ENCODE measurements at regions not wholly inside any gene's neighbourhood (a gene's known extent, or its start where the extent isn't known, plus 50 kb on each side); places are given as distances from the start of the nearest gene placed in this dataset.

DNA sequence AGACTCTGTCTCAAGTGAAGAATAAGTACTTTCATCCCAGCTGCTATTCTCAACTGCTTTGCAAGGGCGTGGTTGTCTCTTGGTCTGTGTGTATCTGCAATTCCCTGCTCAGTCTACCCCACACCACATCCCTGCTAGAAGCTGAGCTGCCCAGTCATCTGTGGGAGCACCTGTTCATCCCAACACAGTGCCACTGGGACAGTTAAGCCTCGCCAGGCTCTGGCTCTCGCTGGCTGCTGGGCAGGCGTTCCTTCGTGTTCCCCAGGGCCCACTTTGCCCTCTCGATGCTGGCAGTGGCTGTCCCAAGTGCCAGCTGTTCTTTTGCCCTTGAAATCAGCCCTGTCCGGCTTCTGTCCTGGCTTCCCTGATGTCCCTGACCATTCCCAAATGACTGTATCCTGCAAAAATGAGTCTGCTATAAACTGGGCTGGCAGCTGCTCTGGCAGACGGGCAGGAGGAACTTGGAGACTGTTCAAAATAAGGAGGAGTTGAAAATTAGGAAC lies 91.6 kb upstream of the KLHL25 start:
- no peak for TF ChIP-seq EZH2 (IDR thresholded peaks at IDR 0.05)
- TF ChIP-seq POLR2AphosphoS5 (IDR thresholded peaks at IDR 0.05; ENCODE audit: borderline replicate concordance, low read depth, low read length) = no peak

Data from SK-N-MC (cell line).